ENCODE measurements at regions not wholly inside any gene's neighbourhood (a gene's known extent, or its start where the extent isn't known, plus 50 kb on each side); places are given as distances from the start of the nearest gene placed in this dataset.

DNA sequence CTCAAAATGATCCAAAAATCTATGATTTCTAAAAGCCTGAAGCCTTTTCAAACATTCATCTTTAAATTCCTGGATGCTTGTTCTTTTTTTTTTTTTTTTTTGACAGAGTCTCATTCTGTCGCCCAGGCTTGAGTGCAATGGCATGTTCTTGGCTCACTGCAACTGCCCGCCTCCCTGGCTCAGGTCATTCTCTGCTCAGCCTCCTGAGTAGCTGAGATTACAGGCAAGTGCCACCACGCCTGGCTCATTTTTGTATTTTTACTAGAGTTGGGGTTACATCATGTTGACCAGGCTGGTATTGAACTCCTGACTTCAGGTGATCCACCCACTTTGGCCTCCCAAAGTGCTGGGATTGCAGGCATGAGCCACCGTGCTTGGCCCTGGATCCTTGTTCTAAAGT lies 649.5 kb downstream of the XIRP2 start:
- TF ChIP-seq CTCF (conservative IDR thresholded peaks at IDR 0.05; ENCODE audit: low read length) (no peak), EZH2phosphoT487 (IDR thresholded peaks at IDR 0.05; ENCODE audit: borderline replicate concordance, low read depth, low read length) (no peak)
